ENCODE measurements at regions not wholly inside any gene's neighbourhood (a gene's known extent, or its start where the extent isn't known, plus 50 kb on each side); places are given as distances from the start of the nearest gene placed in this dataset.

DNA sequence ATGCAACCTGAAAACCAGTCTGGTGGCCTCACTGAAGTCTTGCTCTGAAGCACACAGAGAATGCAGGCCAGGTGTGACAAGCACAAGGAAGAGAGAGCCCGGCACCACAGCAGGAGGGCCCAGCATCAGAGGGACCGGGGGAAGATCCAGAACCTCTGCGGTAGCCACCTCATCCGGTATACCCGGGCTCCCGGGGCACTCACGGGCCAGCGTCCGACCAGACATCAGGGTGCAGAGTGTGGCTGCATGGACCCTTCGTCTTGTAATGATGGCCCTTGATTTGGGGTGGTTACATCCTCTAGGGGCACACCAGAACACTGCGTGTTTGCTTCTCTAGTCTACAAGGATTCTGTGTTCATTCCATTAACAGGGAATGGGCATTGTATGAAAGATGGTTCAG, 406.0 kb downstream of the GADD45G start:
- TF ChIP-seq POLR2A (IDR thresholded peaks at IDR 0.05; ENCODE audit: borderline replicate concordance, extremely low read depth, insufficient read depth, insufficient read length) (no peak), ZNF274 (IDR thresholded peaks at IDR 0.05; ENCODE audit: low read depth, low read length) (no peak), POLR2AphosphoS5 (IDR thresholded peaks at IDR 0.05; ENCODE audit: low read depth, low read length) (no peak), CTCF (IDR thresholded peaks at IDR 0.05 in 2 of 3, conservative IDR thresholded peaks at IDR 0.05 in 1 of 3; ENCODE audit: borderline replicate concordance in 1 of 3, insufficient read depth in 1 of 3, low read depth in 2 of 3, low read length in 2 of 3) (no peak)
